HT1080 (cell line): ENCODE measurements at regions not wholly inside any gene's neighbourhood (a gene's known extent, or its start where the extent isn't known, plus 50 kb on each side); places are given as distances from the start of the nearest gene placed in this dataset.
"Not testable (repeated sequence)": the region's sequence is repeated elsewhere in the genome, so short reads cannot be mapped to it uniquely, and the experiment has no call there.

Experiments
- DNase-seq: peaks from one replicate; pipeline ENCODE4 v3.0.0-alpha.2; 2015; ENCODE audit warnings: low read depth

- peak; percentile 7 for DNase-seq
These were observed 137.3 kb downstream of the HTR1B start for GRCh38 chr6:77326029-77326428.

DNA sequence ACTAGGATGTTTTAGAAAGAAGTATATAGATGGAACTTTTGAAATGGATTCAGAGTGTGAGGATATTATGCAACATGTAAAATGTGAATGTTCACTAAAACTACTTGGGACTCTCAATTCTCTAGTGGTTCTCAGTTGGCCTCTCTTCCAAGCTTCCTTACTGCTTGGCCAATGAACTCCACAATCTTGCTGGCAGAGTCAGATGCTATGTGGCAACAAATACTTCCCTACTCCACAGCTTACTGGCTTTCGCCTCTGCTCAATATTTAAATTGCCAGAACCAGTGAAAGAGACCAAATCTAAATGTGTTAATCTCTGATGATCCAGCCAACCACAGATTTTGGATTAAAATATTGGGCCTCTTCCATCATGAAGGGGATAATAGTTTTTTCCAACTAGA, 138.4 kb downstream of the HTR1B start:
- no peak for DNase-seq

GRCh38 chr6:77322604-77323003, 140.7 kb downstream of the HTR1B start:
- no peak for DNase-seq

GRCh38 chr6:77318256-77318655, 145.0 kb downstream of the HTR1B start:
- no peak for DNase-seq

GRCh38 chr6:77313595-77313994, 149.7 kb downstream of the HTR1B start:
- DNase-seq = no peak

DNA sequence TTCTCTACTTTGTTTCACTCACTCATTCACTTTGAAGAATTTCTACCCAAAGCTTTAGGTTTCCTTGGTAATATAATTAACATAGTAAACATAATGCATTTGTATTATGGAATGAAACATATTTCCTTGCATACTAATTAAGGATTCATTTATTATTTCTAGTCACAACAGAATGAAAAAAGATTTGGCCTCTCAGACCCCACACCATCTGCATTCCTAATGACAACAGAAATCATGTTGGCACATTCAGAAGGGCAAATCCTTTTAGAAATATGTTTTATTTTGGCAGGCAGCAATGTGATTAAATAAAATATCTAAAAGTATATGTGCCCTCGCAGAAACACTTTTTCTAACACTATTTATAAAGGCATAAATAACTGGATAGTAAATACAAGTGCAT, 163.4 kb downstream of the HTR1B start:
- no peak for DNase-seq

DNA sequence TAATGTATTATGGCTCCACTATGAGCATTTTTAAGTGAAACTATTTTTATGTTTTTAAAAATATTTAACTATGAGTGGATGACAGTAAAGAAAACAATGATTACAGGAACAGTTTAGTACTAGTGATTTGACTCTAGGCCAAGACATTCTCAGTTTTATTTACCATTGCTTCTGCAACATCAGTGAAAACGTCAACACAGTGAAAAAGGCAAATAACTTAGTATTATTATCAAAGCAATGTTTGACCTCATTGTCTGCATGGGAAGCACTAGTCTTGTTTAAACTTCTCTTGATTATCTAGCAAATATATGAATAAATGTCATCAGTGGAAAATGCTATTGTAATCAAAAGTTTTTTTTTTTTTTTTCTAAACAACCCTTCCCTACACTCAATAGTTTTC, 165.0 kb downstream of the HTR1B start:
- DNase-seq = no peak

GRCh38 chr6:77292564-77293546, 170.4 kb downstream of the HTR1B start:
- DNase-seq = peak; percentile 83

- DNase-seq = no peak
These were observed 172.5 kb downstream of the HTR1B start for GRCh38 chr6:77290798-77291197.

DNA sequence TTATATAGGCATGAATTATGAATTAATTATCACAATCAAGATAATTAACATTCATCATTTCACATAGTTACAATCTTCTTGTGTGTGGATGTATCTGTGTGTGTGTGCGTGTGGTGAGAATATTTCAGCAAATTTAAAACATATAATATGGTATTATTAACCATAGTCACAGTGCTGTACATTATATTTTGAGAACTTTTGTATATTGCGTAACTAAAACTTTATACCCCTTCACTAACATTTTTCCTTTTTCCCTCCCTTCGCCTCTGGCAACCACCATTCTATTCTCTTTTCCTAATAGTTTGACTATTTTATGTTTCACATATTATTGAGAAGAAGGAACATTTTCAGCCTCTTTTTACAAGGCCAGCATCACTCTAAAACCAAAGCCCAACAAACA, 176.8 kb downstream of the HTR1B start:
- DNase-seq = no peak

GRCh38 chr6:77273929-77274328, 189.4 kb downstream of the HTR1B start:
- no peak for DNase-seq

DNA sequence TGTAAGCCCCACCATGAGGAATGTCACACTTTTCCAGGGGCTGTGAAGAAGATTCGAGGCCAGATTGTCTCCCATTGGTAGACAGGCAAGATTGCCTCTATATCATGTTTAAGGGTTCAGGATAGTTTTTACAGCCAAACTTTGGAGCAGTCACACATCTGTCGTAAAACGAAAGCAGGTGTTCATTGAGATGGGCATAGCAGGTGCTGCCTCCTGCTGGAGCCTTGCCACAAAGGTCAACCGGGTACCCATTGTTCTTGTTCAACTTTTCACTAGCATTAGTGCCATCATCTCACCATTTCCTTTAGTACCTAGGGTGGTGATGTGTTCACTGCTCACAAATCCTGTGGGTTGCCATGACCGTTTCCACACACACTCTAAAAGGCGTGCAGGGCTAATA, 198.3 kb downstream of the HTR1B start:
- DNase-seq = no peak

DNA sequence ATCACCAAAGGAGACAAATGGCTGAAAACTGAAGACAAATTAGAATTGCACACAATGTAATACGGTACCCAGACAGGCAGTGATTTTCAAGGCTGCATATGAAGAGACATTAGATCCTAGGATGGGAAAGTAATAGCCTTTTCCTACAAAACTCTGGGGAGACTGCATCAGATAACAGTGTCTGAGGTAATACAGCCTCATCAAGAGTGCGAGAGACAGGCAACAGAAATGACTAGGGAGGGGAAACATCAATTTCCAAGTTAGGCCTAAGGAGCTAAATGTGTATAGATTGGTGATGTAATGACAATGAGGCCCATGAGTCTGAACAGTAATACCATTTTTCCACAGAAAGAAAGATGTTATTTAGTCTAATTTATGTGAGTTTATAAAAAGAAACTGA, 200.3 kb downstream of the HTR1B start:
- no peak for DNase-seq

GRCh38 chr6:77251801-77252200, 211.5 kb downstream of the HTR1B start:
- DNase-seq = not testable (repeated sequence)

- DNase-seq = no peak
These were observed 213.7 kb downstream of the HTR1B start for GRCh38 chr6:77249560-77249959.

GRCh38 chr6:77245026-77245425, 218.3 kb downstream of the HTR1B start:
- DNase-seq = no peak

- DNase-seq = peak; percentile 20
These were observed 231.6 kb downstream of the HTR1B start for GRCh38 chr6:77231438-77232305.

DNA sequence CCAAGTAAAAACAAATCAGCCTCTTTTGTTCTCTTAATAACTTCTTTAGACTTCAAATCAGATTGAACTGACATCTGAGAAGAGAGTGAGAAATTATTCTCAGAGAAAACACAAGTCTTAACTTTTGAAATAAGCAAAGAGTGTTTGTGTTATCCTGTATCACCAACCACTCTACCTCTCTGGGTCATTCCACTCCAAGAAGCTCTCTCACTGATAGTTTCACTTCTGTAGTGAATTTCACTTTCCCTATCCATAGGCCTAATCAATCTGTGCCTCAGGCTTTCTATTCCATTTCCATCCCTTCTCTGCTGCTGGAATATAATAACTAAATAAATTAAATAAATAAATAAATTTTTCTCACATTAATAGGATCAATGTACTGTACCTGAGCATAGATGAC, 235.0 kb downstream of the HTR1B start:
- DNase-seq = no peak

GRCh38 chr6:77217896-77218295, 245.4 kb downstream of the HTR1B start:
- no peak for DNase-seq

DNA sequence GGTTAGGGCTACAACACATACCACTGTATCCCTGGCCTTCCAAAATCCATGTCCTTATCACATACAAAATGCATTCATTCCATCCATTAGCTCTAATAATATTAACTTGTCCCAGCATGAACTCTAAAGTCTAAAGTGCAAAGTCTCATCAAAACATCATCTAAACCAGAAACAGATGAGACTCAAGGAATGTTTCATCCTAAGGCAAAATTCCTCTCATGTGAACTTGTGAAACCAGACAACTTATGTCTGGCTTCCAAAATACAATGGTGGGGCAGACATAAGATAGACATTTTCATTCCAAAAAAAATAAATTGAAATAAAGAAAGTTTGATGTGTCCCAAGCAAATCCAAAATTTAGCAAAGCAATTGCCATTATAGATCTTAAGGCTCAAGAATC, 257.4 kb downstream of the HTR1B start:
- DNase-seq = no peak

GRCh38 chr6:77204555-77204954, 258.7 kb downstream of the HTR1B start:
- DNase-seq = no peak

- no peak for DNase-seq
These were observed 279.8 kb downstream of the HTR1B start for GRCh38 chr6:77183447-77183846.
